A549 (cell line): ENCODE measurements at regions not wholly inside any gene's neighbourhood (a gene's known extent, or its start where the extent isn't known, plus 50 kb on each side); places are given as distances from the start of the nearest gene placed in this dataset.

Experiments used
- JUN ChIP-seq, 2 experiments: fragments of >200 bp; sonication (Bioruptor Twin); formaldehyde crosslinking; IDR thresholded peaks; 2 replicates in 1 of 2; 3 replicates in 1 of 2; pipeline ENCODE4 v1.6.1; 2016 to 2017
- RFX5 ChIP-seq: fragments of 450-650 bp; IDR thresholded peaks from 2 replicates; pipeline ENCODE4 v1.7.1; 2014; ENCODE audit warnings: antibody characterized with exemption, mild to moderate bottlenecking, moderate library complexity
- ZFP36 ChIP-seq: fragments of 450-650 bp; IDR thresholded peaks from 2 replicates; pipeline ENCODE4 v1.6.1; 2014; ENCODE audit warnings: borderline replicate concordance; ENCODE audit not compliant: partially characterized antibody
- ZSCAN20 ChIP-seq: fragments of 250-450 bp; sonication (Bioruptor Pico); IDR thresholded peaks from 2 replicates; pipeline ENCODE4 v1.8.0; 2022; ENCODE audit warnings: mild to moderate bottlenecking, moderate library complexity
- TF ChIP-seq, protein P1 (sequence below): fragments of >200 bp; sonication (Bioruptor Twin); formaldehyde crosslinking; IDR thresholded peaks from 3 replicates; pipeline ENCODE4 v1.5.1; 2016
- TF ChIP-seq, protein P2 (sequence below): IDR thresholded peaks from 2 replicates; pipeline ENCODE4 v1.6.1; 2012; ENCODE audit warnings: low read depth, borderline replicate concordance

DNA sequence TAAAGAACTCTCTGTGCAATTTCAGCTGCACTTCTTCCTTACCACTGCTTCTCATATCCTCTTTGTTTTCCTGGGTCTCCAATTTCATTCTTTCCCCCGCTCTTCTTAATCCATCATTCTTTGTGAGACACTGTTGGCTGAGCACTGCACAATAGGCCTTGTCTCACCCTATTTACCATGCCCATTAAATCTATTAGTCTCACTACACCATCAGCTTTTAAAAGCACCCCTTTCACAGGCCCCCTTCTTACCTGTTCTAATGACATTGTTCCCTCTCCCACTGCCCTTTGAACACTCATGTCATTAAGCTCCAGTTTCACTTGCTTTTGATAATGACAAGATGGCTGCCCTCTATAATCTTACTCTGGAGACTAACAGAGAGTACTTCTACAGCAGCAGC, 404.1 kb upstream of the ACVR2A start:
- no peak for TF ChIP-seq ZFP36
- no peak for TF ChIP-seq JUN (IDR thresholded peaks at IDR 0.05)
- no peak for TF ChIP-seq RFX5
- TF ChIP-seq, protein P1, sequence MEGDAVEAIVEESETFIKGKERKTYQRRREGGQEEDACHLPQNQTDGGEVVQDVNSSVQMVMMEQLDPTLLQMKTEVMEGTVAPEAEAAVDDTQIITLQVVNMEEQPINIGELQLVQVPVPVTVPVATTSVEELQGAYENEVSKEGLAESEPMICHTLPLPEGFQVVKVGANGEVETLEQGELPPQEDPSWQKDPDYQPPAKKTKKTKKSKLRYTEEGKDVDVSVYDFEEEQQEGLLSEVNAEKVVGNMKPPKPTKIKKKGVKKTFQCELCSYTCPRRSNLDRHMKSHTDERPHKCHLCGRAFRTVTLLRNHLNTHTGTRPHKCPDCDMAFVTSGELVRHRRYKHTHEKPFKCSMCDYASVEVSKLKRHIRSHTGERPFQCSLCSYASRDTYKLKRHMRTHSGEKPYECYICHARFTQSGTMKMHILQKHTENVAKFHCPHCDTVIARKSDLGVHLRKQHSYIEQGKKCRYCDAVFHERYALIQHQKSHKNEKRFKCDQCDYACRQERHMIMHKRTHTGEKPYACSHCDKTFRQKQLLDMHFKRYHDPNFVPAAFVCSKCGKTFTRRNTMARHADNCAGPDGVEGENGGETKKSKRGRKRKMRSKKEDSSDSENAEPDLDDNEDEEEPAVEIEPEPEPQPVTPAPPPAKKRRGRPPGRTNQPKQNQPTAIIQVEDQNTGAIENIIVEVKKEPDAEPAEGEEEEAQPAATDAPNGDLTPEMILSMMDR: no peak
- TF ChIP-seq, protein P2, sequence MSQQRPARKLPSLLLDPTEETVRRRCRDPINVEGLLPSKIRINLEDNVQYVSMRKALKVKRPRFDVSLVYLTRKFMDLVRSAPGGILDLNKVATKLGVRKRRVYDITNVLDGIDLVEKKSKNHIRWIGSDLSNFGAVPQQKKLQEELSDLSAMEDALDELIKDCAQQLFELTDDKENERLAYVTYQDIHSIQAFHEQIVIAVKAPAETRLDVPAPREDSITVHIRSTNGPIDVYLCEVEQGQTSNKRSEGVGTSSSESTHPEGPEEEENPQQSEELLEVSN: no peak
- TF ChIP-seq ZSCAN20: no peak
